ENCODE measurements at regions not wholly inside any gene's neighbourhood (a gene's known extent, or its start where the extent isn't known, plus 50 kb on each side); places are given as distances from the start of the nearest gene placed in this dataset.

DNA sequence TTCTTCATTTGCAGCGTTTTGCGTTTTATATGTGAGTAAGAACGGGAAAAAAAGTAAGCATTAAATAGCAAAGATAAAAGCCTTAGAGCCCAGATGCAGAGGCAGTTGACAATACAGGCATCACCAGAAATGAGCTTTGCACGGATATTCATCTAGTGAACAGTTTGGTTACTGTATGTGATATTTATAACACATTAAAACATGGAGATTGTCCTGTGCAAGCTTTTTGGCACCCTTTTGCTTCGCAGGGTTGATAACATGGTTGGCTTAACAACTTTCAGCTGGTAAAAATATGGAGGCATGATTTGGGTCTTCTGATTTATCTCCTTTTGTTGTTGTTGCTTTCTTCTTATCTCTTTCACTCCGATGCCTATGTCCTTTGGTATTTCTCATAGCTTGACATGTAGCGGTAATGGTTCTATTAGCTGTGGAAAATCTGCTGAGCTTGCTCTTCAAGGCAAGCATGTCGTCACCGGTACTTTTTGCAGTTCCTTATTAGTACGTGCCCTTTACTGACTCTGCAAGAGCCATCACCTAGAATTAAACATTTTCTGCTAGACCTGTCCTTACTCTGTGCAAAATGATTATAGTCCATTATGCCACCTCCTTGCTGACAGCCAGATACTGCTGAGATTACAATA is 102.9 kb downstream of the PCDH7 start:
- Mint-ChIP-seq H3K9me3 (no peaks in the 10 kb centered on the region), H3K27ac (no peak overlapping the region), H3K27me3 (no peaks in the 10 kb centered on the region), H3K36me3 (ENCODE audit: low read depth) (no peaks in the 10 kb centered on the region), H3K4me3 (no peak overlapping the region), H3K4me1 (no peaks in the 10 kb centered on the region)
- DNase-seq, result no peak
- intact Hi-C loops (cut with micrococcal nuclease), result no loop called here

DNA sequence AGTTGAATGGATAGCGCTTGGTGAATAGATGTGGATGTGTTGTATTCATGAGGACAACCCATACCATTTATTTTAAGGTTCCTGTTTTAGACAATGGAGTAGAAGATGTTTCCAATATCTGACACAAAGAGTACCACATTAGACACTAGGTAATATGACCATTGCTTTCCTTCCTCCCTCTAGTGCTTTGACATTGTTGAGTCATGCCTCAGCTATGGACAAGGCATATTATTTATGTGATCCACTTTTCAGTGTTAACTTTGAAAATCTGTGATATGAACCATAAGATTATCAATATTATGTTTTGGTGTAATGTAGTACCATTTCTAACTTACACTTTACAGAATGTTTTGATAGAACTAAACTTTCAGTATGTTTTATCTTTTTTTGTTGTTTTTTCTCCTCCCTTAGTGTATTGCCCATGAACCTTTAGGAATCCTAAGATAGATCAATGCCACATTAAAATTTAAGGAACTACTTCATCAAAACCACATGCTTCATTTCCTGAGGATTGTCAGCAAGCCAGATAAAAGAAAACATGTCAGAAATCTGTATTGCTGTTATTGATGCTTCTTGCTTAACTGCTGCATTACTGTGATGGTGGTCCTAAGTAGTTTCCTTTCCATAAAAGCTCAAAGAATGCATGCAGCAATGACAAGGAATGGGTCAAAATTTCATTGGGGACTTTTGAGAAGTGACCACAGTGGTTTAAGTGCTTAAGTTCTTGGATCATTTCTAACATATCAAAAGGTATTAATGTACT is 105.0 kb downstream of the PCDH7 start:
- Mint-ChIP-seq H3K9me3 (no peaks in the 10 kb centered on the region), H3K4me1 (no peaks in the 10 kb centered on the region), H3K27me3 (no peaks in the 10 kb centered on the region), H3K27ac (no peak overlapping the region), H3K4me3 (no peak overlapping the region), H3K36me3 (ENCODE audit: low read depth) (no peaks in the 10 kb centered on the region)
- intact Hi-C loops (cut with micrococcal nuclease), result no loop called here
- no peak for DNase-seq

DNA sequence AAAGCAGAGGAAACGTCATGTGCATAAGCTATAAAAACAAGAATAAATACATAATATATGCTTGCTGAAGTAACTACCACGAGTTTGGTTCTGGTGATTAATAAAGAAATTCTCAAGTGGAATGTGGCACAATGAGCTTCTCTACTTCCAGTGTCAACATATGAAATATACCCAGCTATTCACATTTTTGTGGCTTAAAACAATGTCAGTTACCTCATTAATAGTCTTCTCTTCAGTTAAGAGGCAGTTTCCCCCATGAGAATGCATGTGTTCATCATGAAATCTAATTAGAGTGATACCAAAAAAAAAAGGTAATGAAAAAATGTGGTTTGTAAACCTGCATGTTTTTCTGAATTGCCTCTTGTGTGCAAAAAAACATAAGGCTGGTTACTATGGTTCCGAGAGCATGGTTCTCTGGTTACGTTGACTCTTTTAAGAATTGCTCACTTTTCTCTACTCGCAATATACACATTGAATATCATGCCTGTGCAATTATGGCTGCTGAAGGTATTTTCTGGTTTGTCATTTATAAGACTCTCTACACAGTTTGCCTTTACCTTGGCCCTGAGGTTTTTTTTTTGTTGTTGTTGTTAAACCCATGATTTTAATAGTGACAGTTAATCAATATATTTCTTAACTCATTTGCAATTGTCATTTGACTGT is 108.2 kb downstream of the PCDH7 start:
- no peak overlapping the region for H3K4me3 Mint-ChIP-seq
- no peaks in the 10 kb centered on the region for H3K36me3 Mint-ChIP-seq (ENCODE audit: low read depth)
- no peak overlapping the region for H3K27ac Mint-ChIP-seq
- DNase-seq, result no peak
- H3K9me3 Mint-ChIP-seq, result no peaks in the 10 kb centered on the region
- H3K4me1 Mint-ChIP-seq, result no peaks in the 10 kb centered on the region
- no peaks in the 10 kb centered on the region for H3K27me3 Mint-ChIP-seq
- intact Hi-C loops (cut with micrococcal nuclease), result no loop called here

DNA sequence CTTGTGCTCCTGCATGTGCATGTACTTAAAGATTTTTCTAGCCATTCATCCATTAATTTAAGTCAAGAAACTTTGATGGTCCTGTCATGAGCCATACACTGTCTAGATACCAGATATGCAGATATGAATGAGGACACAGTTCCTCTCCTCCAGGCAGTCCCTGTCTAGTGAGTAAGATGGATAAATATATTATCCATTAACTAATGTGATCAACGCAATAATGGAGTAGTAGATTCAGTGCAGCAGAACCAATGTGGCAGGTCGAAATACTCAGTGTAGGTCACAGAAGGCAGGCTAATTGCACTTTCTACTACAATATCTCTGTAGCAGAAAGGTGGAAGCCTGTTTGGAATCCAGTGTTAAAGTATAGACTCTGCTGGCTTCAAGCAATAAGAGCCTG is 112.5 kb downstream of the PCDH7 start:
- H3K4me3 Mint-ChIP-seq, result no peak overlapping the region
- H3K36me3 Mint-ChIP-seq (ENCODE audit: low read depth), result no peaks in the 10 kb centered on the region
- intact Hi-C loops (cut with micrococcal nuclease), result no loop called here
- DNase-seq, result no peak
- no peaks in the 10 kb centered on the region for H3K27me3 Mint-ChIP-seq
- no peaks in the 10 kb centered on the region for H3K4me1 Mint-ChIP-seq
- no peak overlapping the region for H3K27ac Mint-ChIP-seq
- H3K9me3 Mint-ChIP-seq, result no peaks in the 10 kb centered on the region

DNA sequence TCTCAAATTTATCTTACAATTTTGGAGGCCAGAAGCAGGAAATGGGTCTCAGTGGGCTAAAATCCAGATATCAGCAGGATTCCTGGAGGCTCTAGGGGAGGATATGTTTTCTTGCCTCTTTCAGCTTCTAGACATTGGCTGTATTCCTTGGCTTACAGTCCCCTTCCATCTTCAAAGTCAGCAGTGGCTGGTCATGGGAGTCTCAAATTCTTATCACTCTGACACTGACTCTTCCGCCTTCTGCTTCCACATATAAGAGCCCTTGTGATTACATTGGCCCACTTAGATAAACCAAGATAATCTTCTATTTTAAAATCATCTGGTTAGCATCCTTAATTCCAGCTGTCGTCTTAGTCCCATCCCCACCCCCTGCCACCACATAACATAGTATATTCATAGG is 113.0 kb downstream of the PCDH7 start:
- Mint-ChIP-seq H3K36me3 (ENCODE audit: low read depth) (no peaks in the 10 kb centered on the region), H3K4me1 (no peaks in the 10 kb centered on the region), H3K27me3 (no peaks in the 10 kb centered on the region), H3K27ac (no peak overlapping the region), H3K9me3 (no peaks in the 10 kb centered on the region), H3K4me3 (no peak overlapping the region)
- intact Hi-C loops (cut with micrococcal nuclease), result no loop called here
- no peak for DNase-seq

DNA sequence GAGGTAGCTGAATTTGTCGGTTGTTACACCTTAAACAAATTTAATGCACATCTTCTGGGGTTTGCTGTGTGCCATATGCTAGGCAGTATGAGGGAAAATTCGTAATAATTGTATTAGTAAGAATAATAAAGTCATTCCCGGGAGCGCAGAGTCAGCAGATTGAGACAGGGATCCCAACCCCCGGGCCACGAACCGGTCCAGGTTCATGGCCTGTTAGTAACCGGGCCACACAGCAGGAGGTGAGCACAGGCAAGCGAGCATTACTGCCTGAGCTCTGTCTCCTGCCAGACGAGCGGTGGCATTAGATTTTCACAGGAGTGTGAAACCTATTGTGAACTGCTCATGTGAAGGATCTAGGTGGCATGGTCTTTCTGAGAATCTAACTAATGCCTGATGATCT is 114.9 kb downstream of the PCDH7 start:
- intact Hi-C loops (cut with micrococcal nuclease), result no loop called here
- Mint-ChIP-seq H3K27me3 (no peaks in the 10 kb centered on the region), H3K27ac (no peak overlapping the region), H3K9me3 (no peaks in the 10 kb centered on the region), H3K4me3 (no peak overlapping the region), H3K36me3 (ENCODE audit: low read depth) (no peaks in the 10 kb centered on the region), H3K4me1 (no peaks in the 10 kb centered on the region)
- no peak for DNase-seq

DNA sequence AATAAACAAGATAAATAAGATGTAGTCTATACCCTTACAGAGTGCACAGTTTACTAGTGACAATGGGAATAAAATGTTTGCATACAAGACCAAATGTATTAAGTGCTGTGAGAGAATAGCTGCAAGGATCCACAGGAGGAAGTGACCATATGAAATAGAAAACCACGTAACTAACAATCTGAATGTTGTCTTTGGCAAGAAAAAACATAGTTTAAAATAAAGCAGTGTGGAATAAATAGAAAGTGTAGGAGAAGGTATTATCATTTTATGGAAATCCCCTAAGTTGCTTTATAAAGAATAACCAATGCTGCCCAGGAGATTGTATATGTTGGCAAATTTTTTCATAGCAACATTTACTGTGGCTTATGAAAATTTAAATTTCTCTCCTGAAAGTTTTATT is 116.1 kb downstream of the PCDH7 start:
- Mint-ChIP-seq H3K27ac (no peak overlapping the region), H3K9me3 (no peaks in the 10 kb centered on the region), H3K4me3 (no peak overlapping the region), H3K27me3 (no peaks in the 10 kb centered on the region), H3K4me1 (no peaks in the 10 kb centered on the region), H3K36me3 (ENCODE audit: low read depth) (no peaks in the 10 kb centered on the region)
- intact Hi-C loops (cut with micrococcal nuclease), result no loop called here
- DNase-seq, result no peak

DNA sequence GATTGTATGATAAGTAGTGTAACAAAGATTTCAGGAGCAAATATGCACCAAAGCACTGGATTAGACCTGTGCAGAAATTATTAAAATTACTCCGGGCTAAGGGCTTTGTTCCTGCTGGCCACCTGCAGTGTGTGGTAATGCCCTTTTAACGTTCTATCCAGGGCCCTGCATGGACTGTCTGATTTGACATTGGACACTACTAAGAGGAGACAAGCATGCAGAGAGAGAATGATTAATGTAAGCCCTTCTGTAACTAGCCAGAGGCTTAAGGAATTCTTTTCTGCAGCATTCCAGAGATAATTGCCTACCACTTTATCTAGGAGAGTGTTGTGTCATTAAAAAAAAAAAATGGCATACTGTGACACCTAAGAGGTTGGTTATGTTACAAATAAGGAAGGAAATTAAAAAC is 117.0 kb downstream of the PCDH7 start:
- H3K4me1 Mint-ChIP-seq, result no peaks in the 10 kb centered on the region
- H3K27ac Mint-ChIP-seq, result no peak overlapping the region
- H3K36me3 Mint-ChIP-seq (ENCODE audit: low read depth), result no peaks in the 10 kb centered on the region
- intact Hi-C loops (cut with micrococcal nuclease), result no loop called here
- H3K9me3 Mint-ChIP-seq, result no peaks in the 10 kb centered on the region
- H3K4me3 Mint-ChIP-seq, result no peak overlapping the region
- no peak for DNase-seq
- no peaks in the 10 kb centered on the region for H3K27me3 Mint-ChIP-seq

DNA sequence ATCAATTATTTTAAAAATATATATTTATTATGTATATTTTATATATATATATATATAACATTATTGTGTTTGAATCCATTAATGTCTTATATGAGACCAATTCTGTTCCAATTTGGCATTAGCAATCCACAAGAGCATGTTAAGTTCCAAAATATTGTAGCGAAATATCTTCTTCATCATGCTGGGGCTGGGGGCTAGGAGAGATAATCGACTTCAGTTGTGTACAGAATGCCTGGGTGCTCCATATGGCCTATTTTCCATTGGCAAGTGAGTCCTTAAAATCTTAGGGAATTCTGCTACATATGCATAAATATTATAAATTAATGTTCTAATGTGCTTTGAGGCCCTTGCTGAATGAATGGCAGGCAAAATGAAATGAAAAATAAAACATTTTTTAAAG is 117.7 kb downstream of the PCDH7 start:
- no peak overlapping the region for H3K27ac Mint-ChIP-seq
- H3K4me3 Mint-ChIP-seq, result no peak overlapping the region
- H3K4me1 Mint-ChIP-seq, result no peaks in the 10 kb centered on the region
- H3K9me3 Mint-ChIP-seq, result no peaks in the 10 kb centered on the region
- H3K27me3 Mint-ChIP-seq, result no peaks in the 10 kb centered on the region
- no peaks in the 10 kb centered on the region for H3K36me3 Mint-ChIP-seq (ENCODE audit: low read depth)
- no peak for DNase-seq
- intact Hi-C loops (cut with micrococcal nuclease), result no loop called here

DNA sequence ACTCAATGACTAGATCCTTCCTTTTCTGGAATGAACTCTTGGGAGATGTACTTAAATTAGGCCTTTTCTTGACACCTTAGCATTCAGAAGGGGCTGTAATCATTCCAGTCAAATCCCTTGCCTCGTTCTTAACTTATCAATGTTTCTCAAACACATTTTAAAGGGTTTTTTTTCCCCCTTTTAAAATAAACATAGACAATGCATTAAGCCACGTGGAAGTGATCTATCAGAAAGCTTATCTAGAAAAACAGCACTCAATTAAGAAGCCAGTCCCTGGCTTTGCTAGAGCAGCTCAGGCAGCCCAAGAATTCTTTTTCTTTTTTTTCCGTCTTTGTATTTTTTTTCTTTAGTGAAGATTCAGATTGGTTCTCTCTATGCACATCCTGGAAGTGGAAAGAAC is 118.2 kb downstream of the PCDH7 start:
- Mint-ChIP-seq H3K27ac (no peak overlapping the region), H3K9me3 (no peaks in the 10 kb centered on the region), H3K4me1 (no peaks in the 10 kb centered on the region), H3K4me3 (no peak overlapping the region), H3K27me3 (no peaks in the 10 kb centered on the region), H3K36me3 (ENCODE audit: low read depth) (no peaks in the 10 kb centered on the region)
- no peak for DNase-seq
- intact Hi-C loops (cut with micrococcal nuclease), result no loop called here

DNA sequence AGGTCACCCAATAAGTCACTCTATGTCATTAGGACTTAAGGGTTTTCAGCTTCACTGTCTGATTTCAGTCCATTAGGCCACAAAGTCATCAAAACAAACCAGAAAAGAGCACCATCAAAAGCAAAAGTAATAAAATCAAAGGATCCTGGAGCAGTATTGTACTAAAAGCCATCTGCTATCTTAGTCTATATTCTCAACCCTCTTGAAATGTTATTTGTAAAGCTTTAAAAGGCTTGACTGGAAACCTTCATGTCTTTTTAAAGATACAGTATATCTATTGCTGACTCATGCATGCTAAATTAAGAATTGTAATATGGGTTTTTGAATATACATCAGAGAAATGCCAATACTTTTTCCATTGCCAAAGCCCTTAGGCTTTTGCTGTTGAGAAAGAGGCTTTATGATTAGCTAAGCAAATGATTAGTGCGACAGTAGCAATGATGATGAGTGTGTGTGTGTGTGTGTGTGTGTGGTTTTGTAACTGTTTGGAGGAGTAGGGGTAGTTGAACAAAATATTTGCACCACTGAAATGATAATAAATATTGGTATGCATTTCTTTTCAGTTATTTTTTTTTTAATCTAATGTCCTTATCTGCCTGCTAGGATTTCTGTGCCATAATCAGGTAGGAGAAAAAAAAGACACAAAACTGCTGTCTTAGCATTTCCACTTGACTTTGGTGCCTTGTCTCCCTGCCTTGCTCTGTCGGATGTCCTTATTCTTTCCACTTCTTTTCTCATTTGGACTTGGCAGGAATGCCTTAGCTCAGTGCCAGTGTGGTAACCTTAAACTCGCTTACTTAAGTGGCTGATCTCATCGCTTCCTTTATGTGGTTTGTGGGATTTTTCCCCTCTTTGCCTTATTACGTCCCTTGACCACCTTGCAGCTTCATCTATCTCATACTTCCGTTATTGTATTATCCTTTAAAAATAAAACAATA is 119.7 kb downstream of the PCDH7 start:
- DNase-seq, result no peak
- Mint-ChIP-seq H3K27me3 (no peaks in the 10 kb centered on the region), H3K4me1 (no peaks in the 10 kb centered on the region), H3K27ac (no peak overlapping the region), H3K9me3 (no peaks in the 10 kb centered on the region), H3K4me3 (no peak overlapping the region), H3K36me3 (ENCODE audit: low read depth) (no peaks in the 10 kb centered on the region)
- intact Hi-C loops (cut with micrococcal nuclease), result no loop called here

DNA sequence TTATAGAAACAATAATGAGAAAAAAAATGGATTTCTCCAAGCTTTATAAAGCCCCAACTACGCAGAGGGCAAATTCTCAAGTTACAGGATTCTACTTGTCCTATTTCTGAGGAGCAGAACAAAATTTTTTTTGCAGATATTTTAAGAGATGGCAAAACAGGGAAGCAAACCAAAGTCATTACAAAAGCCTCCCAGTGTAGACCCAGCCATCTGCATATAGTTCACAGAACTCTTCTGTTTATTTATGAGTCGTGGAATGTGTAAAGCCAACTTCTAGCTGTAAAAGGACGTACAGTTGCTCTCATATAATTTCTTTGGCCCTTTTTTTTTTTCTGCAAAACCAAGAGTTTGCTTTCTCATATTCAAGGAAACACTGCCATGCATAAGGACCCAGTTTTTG is 120.4 kb downstream of the PCDH7 start:
- Mint-ChIP-seq H3K27me3 (no peaks in the 10 kb centered on the region), H3K36me3 (ENCODE audit: low read depth) (no peaks in the 10 kb centered on the region), H3K27ac (no peak overlapping the region), H3K4me3 (no peak overlapping the region), H3K4me1 (no peaks in the 10 kb centered on the region), H3K9me3 (no peaks in the 10 kb centered on the region)
- intact Hi-C loops (cut with micrococcal nuclease), result no loop called here
- no peak for DNase-seq

DNA sequence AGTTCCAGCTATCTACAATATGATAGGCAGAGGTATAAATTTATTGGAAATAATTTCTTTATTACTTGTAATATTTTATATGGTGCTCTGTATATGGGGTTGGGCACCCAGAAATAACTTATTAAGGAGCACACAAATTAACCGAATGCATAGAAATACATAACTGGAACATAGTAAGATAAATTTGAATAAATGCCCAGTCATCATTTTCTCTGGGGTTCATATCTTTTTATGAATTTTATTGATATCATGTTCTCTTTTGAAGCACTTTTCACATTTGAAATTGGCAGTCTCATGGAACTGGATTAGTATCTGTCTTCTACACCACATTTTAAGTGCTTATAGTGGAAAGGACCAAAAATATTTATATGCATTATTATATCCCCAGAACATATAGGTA is 122.0 kb downstream of the PCDH7 start:
- H3K4me3 Mint-ChIP-seq, result no peak overlapping the region
- H3K4me1 Mint-ChIP-seq, result no peaks in the 10 kb centered on the region
- intact Hi-C loops (cut with micrococcal nuclease), result no loop called here
- no peak overlapping the region for H3K27ac Mint-ChIP-seq
- H3K9me3 Mint-ChIP-seq, result no peaks in the 10 kb centered on the region
- H3K36me3 Mint-ChIP-seq (ENCODE audit: low read depth), result no peaks in the 10 kb centered on the region
- DNase-seq, result no peak
- H3K27me3 Mint-ChIP-seq, result no peaks in the 10 kb centered on the region

DNA sequence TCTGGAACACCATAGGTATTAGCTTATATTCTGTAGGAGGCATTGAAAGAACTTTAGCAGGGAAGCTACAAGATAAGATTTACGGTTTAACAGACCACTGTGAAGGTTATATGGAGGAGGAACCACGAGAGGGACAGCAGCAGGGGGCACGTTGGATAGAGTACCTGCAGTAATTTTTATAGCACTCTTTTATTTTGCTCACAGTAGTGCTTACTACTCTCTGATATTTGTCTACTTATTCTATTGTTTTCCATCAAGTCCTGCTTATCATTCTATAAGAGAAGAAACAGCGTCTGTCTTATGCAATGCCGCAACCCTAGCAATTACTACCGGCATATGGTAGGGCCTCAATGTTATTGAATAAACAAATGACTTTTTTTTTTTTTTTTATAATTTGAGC is 122.5 kb downstream of the PCDH7 start:
- H3K9me3 Mint-ChIP-seq, result no peaks in the 10 kb centered on the region
- no peak for DNase-seq
- no peaks in the 10 kb centered on the region for H3K4me1 Mint-ChIP-seq
- intact Hi-C loops (cut with micrococcal nuclease), result no loop called here
- H3K27me3 Mint-ChIP-seq, result no peaks in the 10 kb centered on the region
- no peak overlapping the region for H3K27ac Mint-ChIP-seq
- H3K4me3 Mint-ChIP-seq, result no peak overlapping the region
- H3K36me3 Mint-ChIP-seq (ENCODE audit: low read depth), result no peaks in the 10 kb centered on the region
